Left ventricle myocardium inferior (tissue), 1 donor: ENCODE measurements at regions not wholly inside any gene's neighbourhood (a gene's known extent, or its start where the extent isn't known, plus 50 kb on each side); places are given as distances from the start of the nearest gene placed in this dataset.

Experiments used
- DNase-seq: peaks from one replicate; pipeline ENCODE4 v3.0.0-alpha.2; 2020
- H3K27ac ChIP-seq: fragments of 200-600 bp; replicated peaks from 2 replicates; pipeline ENCODE4 v1.8.0; 2021
- H3K27me3 ChIP-seq: fragments of 200-600 bp; 2 replicates; pipeline ENCODE4 v1.8.0; 2021; ENCODE audit warnings: low read depth
- H3K36me3 ChIP-seq: fragments of 200-600 bp; 2 replicates; pipeline ENCODE4 v1.8.0; 2021
- H3K4me1 ChIP-seq: fragments of 200-600 bp; 2 replicates; pipeline ENCODE4 v1.8.0; 2021
- H3K4me3 ChIP-seq: fragments of 200-600 bp; 2 replicates; pipeline ENCODE4 v1.8.0; 2021; ENCODE audit warnings: mild to moderate bottlenecking, moderate library complexity
- H3K9me3 ChIP-seq: fragments of 200-600 bp; replicated peaks from 2 replicates; pipeline ENCODE4 v1.8.0; 2021
- intact Hi-C: fragments of 100-400 bp; cut with micrococcal nuclease; formaldehyde crosslinking; loops from one replicate; pipeline ENCODE4 v1.11.0; 2022
- TF ChIP-seq, protein P1 (sequence below): fragments of 200-600 bp; IDR thresholded peaks from 2 replicates; pipeline ENCODE4 v1.8.0; 2021; ENCODE audit warnings: antibody characterized with exemption, mild to moderate bottlenecking, borderline replicate concordance
- donor health status: DM: no; HTN: yes; CAD: no; lungs with severe emphysema.

DNA sequence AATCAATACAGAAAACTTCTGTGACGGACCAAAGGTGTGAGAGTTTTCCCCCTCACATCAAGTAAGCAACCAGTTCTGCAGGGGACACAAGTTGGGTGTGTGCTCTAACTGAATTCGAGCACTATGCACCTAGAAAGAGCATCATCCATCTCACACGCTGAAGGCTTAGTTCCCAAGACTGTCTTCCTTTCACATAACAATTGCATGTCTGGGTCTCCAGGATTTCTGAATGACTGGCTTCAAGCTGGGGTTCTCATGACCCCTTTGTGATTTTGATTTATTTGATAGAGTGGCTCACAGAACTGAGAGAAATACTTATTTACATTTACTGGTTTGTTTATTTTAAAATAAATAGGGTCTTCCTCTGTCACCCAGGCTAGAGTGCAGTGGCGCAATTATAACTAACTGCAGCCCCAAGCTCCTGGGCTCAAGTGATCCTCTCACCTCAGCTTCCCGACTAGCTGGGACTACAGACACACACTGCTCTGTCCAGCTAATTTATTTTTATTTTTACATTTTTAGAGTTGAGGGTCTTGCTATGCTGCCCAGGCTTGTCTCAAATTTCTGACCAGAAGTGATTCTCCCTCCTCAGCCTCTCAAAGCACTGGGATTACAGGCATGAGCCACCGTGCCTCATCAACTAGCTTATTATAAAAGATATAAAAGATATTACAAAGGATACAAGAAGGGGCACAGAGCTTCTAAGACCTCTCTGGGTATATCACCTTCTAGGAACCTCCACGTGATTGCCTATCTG lies 316.7 kb upstream of the CDH12 start:
- TF ChIP-seq, protein P1, sequence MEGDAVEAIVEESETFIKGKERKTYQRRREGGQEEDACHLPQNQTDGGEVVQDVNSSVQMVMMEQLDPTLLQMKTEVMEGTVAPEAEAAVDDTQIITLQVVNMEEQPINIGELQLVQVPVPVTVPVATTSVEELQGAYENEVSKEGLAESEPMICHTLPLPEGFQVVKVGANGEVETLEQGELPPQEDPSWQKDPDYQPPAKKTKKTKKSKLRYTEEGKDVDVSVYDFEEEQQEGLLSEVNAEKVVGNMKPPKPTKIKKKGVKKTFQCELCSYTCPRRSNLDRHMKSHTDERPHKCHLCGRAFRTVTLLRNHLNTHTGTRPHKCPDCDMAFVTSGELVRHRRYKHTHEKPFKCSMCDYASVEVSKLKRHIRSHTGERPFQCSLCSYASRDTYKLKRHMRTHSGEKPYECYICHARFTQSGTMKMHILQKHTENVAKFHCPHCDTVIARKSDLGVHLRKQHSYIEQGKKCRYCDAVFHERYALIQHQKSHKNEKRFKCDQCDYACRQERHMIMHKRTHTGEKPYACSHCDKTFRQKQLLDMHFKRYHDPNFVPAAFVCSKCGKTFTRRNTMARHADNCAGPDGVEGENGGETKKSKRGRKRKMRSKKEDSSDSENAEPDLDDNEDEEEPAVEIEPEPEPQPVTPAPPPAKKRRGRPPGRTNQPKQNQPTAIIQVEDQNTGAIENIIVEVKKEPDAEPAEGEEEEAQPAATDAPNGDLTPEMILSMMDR = no peak
- H3K27ac ChIP-seq = no peak overlapping the region
- no peaks in the 10 kb centered on the region for H3K27me3 ChIP-seq
- intact Hi-C loops = no loop called here
- H3K4me1 ChIP-seq = no peaks in the 10 kb centered on the region
- H3K36me3 ChIP-seq = no peaks in the 10 kb centered on the region
- DNase-seq = no peak
- H3K9me3 ChIP-seq = peaks cover 25% of the 10 kb centered on the region
- no peak overlapping the region for H3K4me3 ChIP-seq

DNA sequence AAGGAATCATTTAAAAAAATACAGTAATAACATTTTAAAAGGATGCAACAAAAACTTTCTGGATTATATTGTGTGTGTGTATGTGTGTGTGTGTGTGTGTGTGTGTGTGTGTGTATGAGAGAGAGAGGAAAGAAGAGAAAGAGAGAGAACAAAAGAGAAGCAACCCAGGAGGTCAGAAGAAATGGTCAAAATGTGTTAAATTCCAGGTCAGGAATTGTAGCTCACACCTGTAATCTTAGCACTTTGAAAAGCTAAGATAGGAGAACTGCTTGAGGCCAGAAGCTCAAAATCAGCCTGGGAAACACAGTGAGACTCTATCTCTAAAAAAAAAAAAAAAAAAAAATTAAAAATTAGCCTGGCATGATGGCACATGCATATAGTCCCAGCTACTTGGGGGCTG lies 311.8 kb upstream of the CDH12 start:
- no peaks in the 10 kb centered on the region for H3K4me1 ChIP-seq
- no peaks in the 10 kb centered on the region for H3K9me3 ChIP-seq
- TF ChIP-seq, protein P1 = no peak
- H3K27ac ChIP-seq = no peak overlapping the region
- H3K4me3 ChIP-seq = no peak overlapping the region
- H3K27me3 ChIP-seq = no peaks in the 10 kb centered on the region
- no peak for DNase-seq
- intact Hi-C loops = no loop called here
- no peaks in the 10 kb centered on the region for H3K36me3 ChIP-seq

DNA sequence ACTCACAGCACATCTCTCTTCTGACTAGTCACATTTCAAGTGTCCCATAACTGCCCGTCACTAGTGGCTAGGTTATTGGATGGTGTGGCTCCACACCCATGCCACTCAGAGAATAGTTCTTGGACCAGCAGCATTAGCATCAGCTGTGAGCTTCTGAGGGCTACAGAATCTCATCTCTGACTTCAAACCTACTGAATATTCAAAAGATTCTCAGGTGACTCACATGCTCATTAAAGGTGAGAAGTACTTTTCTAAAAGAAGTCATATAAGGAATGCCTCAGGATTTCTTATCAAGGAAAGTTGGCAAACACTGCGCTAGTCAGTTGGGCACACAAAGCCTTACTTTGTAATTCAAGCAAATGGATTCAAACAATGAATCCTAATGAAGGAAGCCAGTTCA lies 305.0 kb upstream of the CDH12 start:
- TF ChIP-seq, protein P1 = no peak
- DNase-seq = no peak
- H3K27me3 ChIP-seq = no peaks in the 10 kb centered on the region
- no peaks in the 10 kb centered on the region for H3K9me3 ChIP-seq
- no peak overlapping the region for H3K27ac ChIP-seq
- no peaks in the 10 kb centered on the region for H3K36me3 ChIP-seq
- no peaks in the 10 kb centered on the region for H3K4me1 ChIP-seq
- no peak overlapping the region for H3K4me3 ChIP-seq
- intact Hi-C loops = no loop called here

DNA sequence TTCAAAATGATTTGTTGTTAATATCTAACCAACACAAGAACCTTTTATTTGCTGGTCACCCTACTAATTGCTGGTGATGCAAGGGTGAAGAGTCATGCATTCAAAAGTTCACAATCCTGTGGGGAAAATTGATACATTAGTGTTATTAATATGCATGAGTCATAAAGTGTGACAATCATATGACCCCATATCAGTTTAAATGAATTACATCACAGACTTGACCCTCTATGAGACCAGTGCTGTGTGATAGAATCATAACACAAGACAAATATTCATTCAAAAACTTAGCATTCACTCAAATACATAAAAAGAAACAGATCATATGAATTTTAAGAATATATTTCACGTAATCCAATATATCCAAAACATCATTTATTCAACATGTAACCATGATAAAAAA lies 304.6 kb upstream of the CDH12 start:
- H3K4me3 ChIP-seq = no peak overlapping the region
- no peaks in the 10 kb centered on the region for H3K36me3 ChIP-seq
- TF ChIP-seq, protein P1 = no peak
- no peak for DNase-seq
- no peaks in the 10 kb centered on the region for H3K4me1 ChIP-seq
- no peaks in the 10 kb centered on the region for H3K9me3 ChIP-seq
- intact Hi-C loops = no loop called here
- no peak overlapping the region for H3K27ac ChIP-seq
- H3K27me3 ChIP-seq = no peaks in the 10 kb centered on the region

DNA sequence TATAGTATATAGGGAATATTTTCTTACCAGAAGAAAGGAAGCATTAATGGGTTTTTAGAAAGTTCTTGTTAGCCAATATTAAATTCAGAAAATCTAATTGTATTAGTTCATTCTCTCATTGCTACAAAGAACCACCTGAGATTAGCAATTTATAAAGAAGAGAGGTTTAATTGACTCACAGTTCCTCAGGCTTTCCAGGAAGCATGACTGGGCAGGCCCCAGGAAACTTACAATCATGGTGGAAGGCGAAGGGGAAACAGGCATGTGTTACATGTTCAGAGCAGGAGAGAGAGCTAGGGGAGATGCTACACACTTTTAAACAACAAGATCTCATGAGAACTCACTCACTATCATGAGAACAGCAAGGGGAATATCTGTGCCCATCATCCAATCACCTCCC lies 304.0 kb upstream of the CDH12 start:
- no peaks in the 10 kb centered on the region for H3K27me3 ChIP-seq
- intact Hi-C loops = no loop called here
- H3K27ac ChIP-seq = no peak overlapping the region
- no peaks in the 10 kb centered on the region for H3K4me1 ChIP-seq
- DNase-seq = no peak
- H3K9me3 ChIP-seq = no peaks in the 10 kb centered on the region
- no peak overlapping the region for H3K4me3 ChIP-seq
- H3K36me3 ChIP-seq = no peaks in the 10 kb centered on the region
- TF ChIP-seq, protein P1 = no peak
